Ascending aorta (tissue), 2 donors: ENCODE measurements at regions not wholly inside any gene's neighbourhood (a gene's known extent, or its start where the extent isn't known, plus 50 kb on each side); places are given as distances from the start of the nearest gene placed in this dataset.
"Not testable (repeated sequence)": the region's sequence is repeated elsewhere in the genome, so short reads cannot be mapped to it uniquely, and the experiment has no call there.

Source experiments
- DNase-seq, 2 donors: peaks; one replicate each; pipeline ENCODE4 v3.0.0-alpha.2; 2019; ENCODE audit warnings: low spot score in 2 of 2
- H3K27ac ChIP-seq, 2 donors: fragments of 200-600 bp; sonication (generic); one replicate each; pipeline ENCODE4 v1.5.1; 2016 to 2017; ENCODE audit warnings: mild to moderate bottlenecking in 1 of 2
- H3K27me3 ChIP-seq: fragments of 200-600 bp; sonication (generic); one replicate; pipeline ENCODE4 v1.5.1; 2017
- H3K36me3 ChIP-seq, 2 donors: fragments of 200-600 bp; sonication (generic); one replicate each; pipeline ENCODE4 v1.5.1; 2016
- H3K4me1 ChIP-seq, 2 donors: fragments of 200-600 bp; sonication (generic); one replicate each; pipeline ENCODE4 v1.5.1; 2016 to 2017; ENCODE audit warnings: mild to moderate bottlenecking in 1 of 2
- H3K4me3 ChIP-seq, 2 donors: fragments of 200-600 bp; sonication (generic); one replicate each; pipeline ENCODE4 v1.5.1; 2016 to 2017; ENCODE audit warnings: mild to moderate bottlenecking in 1 of 2
- H3K9me3 ChIP-seq, 2 donors: fragments of 200-600 bp; sonication (generic); one replicate each; pipeline ENCODE4 v1.5.1; 2016
- intact Hi-C: fragments of 100-400 bp; cut with DNase I; formaldehyde crosslinking; loops from one replicate; pipeline ENCODE4 v1.15.1; 2023
- TF ChIP-seq, protein P1 (sequence below), 3 experiments: fragments of 200-600 bp in 2 of 3; fragments of 450-650 bp in 1 of 3; sonication (generic) in 2 of 3; IDR thresholded peaks; one replicate each; pipeline ENCODE4 v1.5.1; 2016 to 2019; ENCODE audit warnings: antibody characterized with exemption in 3 of 3, mild to moderate bottlenecking in 1 of 3, moderate library complexity in 1 of 3

GRCh38 chr1:188155261-188155660 lies 1326.5 kb downstream of the PLA2G4A start:
- Histone ChIP-seq H3K9me3 (no peaks in the 10 kb centered on the region), H3K27ac (no peak overlapping the region), H3K27me3 (no peaks in the 10 kb centered on the region), H3K4me3 (no peak overlapping the region), H3K4me1 (no peaks in the 10 kb centered on the region), H3K36me3 (no peaks in the 10 kb centered on the region)
- no peak for DNase-seq
- TF ChIP-seq, protein P1, sequence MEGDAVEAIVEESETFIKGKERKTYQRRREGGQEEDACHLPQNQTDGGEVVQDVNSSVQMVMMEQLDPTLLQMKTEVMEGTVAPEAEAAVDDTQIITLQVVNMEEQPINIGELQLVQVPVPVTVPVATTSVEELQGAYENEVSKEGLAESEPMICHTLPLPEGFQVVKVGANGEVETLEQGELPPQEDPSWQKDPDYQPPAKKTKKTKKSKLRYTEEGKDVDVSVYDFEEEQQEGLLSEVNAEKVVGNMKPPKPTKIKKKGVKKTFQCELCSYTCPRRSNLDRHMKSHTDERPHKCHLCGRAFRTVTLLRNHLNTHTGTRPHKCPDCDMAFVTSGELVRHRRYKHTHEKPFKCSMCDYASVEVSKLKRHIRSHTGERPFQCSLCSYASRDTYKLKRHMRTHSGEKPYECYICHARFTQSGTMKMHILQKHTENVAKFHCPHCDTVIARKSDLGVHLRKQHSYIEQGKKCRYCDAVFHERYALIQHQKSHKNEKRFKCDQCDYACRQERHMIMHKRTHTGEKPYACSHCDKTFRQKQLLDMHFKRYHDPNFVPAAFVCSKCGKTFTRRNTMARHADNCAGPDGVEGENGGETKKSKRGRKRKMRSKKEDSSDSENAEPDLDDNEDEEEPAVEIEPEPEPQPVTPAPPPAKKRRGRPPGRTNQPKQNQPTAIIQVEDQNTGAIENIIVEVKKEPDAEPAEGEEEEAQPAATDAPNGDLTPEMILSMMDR (IDR thresholded peaks at IDR 0.05): no peak
- intact Hi-C loops: no loop called here

GRCh38 chr1:188164459-188164858 lies 1335.7 kb downstream of the PLA2G4A start:
- Histone ChIP-seq H3K9me3 (no peaks in the 10 kb centered on the region), H3K4me1 (no peaks in the 10 kb centered on the region), H3K27ac (no peak overlapping the region), H3K4me3 (no peak overlapping the region), H3K36me3 (no peaks in the 10 kb centered on the region), H3K27me3 (no peaks in the 10 kb centered on the region)
- no peak for DNase-seq
- TF ChIP-seq, protein P1 (IDR thresholded peaks at IDR 0.05): no peak
- intact Hi-C loops: no loop called here

DNA sequence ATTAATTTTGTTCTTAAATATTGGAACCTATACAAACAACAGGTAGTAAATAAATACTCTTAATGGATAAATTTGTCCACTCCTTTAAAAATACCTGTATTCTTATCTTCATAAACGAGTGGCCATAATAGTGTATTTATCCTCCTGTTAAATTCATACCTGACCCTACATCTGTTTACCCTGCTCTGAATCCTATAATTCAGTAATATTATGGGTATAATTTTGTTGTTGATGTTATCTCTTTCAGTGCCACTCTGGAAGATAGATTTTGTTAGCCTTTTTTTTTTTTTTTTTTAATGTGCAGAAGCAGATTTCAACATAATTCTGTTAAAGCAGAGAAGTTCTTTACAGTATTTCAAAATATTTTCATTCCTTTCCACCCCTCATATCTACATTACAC lies 1337.9 kb downstream of the PLA2G4A start:
- no peaks in the 10 kb centered on the region for H3K4me1 ChIP-seq
- no peaks in the 10 kb centered on the region for H3K36me3 ChIP-seq
- no peak overlapping the region for H3K4me3 ChIP-seq
- no peaks in the 10 kb centered on the region for H3K27me3 ChIP-seq
- intact Hi-C loops: no loop called here
- TF ChIP-seq, protein P1 (IDR thresholded peaks at IDR 0.05): no peak
- no peak overlapping the region for H3K27ac ChIP-seq
- no peaks in the 10 kb centered on the region for H3K9me3 ChIP-seq
- DNase-seq: no peak

DNA sequence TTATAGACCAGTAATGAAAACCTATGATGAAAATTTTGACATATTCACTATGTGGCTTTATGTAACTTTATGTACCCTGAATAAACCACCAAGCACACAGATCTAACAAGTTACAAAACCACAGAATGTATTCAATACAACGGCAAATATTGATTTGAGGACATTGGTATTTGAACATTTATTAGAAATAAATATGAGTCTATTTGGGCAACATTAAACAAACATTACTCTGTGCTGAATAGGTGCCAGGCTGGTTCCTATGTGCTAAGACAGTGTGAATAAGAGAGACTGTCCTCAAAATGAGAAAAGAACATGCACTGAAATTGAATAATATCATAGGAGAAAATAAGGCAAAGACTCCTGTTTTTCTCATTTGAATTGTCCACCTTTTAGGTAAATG lies 1341.2 kb downstream of the PLA2G4A start:
- Histone ChIP-seq H3K4me3 (no peak overlapping the region), H3K9me3 (no peaks in the 10 kb centered on the region), H3K36me3 (no peaks in the 10 kb centered on the region), H3K27me3 (no peaks in the 10 kb centered on the region), H3K4me1 (no peaks in the 10 kb centered on the region), H3K27ac (no peak overlapping the region)
- TF ChIP-seq, protein P1 (IDR thresholded peaks at IDR 0.05): no peak
- intact Hi-C loops: no loop called here
- DNase-seq: no peak

DNA sequence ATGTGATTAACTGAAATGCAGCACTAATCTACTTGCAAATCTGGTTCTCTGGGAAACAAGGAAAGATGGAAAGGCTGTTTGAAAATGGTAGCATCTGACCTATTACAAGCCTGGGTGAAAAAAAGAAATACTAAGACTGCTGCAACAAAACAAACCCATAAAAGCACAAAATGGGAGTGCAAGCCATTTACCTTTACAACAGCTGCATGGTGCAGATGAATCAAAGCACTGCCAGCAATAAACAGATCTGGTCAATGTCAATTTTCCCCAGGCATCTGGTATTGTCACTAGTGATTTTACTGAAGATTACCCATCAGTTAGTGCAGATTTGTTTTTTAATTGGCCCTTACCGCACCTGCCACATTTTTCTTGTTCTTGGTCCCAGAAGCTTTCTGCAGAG lies 1341.7 kb downstream of the PLA2G4A start:
- TF ChIP-seq, protein P1 (IDR thresholded peaks at IDR 0.05): no peak
- no peaks in the 10 kb centered on the region for H3K4me1 ChIP-seq

GRCh38 chr1:188170935-188171334 lies 1342.2 kb downstream of the PLA2G4A start:
- H3K36me3 ChIP-seq: no peaks in the 10 kb centered on the region
- TF ChIP-seq, protein P1 (IDR thresholded peaks at IDR 0.05): no peak
- no peaks in the 10 kb centered on the region for H3K4me1 ChIP-seq
- no peaks in the 10 kb centered on the region for H3K27me3 ChIP-seq
- H3K9me3 ChIP-seq: no peaks in the 10 kb centered on the region
- no peak for DNase-seq
- intact Hi-C loops: no loop called here
- H3K27ac ChIP-seq: no peak overlapping the region
- no peak overlapping the region for H3K4me3 ChIP-seq

More for the DNA sequence above, 1341.7 kb downstream of the PLA2G4A start:
- H3K27me3 ChIP-seq: no peaks in the 10 kb centered on the region
- no peak overlapping the region for H3K4me3 ChIP-seq
- intact Hi-C loops: no loop called here
- DNase-seq: no peak
- H3K9me3 ChIP-seq: no peaks in the 10 kb centered on the region
- H3K27ac ChIP-seq: no peak overlapping the region
- no peaks in the 10 kb centered on the region for H3K36me3 ChIP-seq

DNA sequence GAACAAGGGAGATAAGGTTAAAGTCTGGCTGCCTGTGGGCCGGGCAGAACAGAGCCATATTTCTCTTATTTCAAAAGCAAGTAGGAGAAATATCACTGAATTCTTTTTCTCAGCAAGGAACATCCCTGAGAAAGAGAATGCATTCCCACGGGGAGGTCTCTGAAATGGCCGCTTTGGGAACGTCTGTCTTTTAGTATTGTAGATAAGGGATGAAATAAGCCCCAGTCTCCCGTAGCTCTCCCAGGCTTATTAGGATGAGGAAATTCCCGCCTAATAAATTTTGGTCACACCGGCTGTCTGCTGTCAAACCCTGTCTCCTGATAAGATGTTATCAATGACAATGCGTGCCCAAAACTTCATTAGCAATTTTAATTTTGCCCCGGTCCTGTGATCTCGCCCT lies 1353.3 kb downstream of the PLA2G4A start:
- intact Hi-C loops, H3K27me3 ChIP-seq, H3K4me3 ChIP-seq, H3K4me1 ChIP-seq, DNase-seq, H3K9me3 ChIP-seq, H3K36me3 ChIP-seq, H3K27ac ChIP-seq: not testable (repeated sequence)
